K562 (cell line): ENCODE measurements at regions not wholly inside any gene's neighbourhood (a gene's known extent, or its start where the extent isn't known, plus 50 kb on each side); places are given as distances from the start of the nearest gene placed in this dataset.
"Not testable (repeated sequence)": the region's sequence is repeated elsewhere in the genome, so short reads cannot be mapped to it uniquely, and the experiment has no call there.

ENCODE experiments used
- ATAC-seq: fragments of 200-7000 bp; cut with Tn5 transposase; 3 replicates; pipeline ENCODE4 v1.9.1; 2020; ENCODE audit warnings: moderate library complexity
- BruUV-seq: library from RNA; stranded (reverse); fragments of 400-500 nt; replicated peaks from 2 replicates; lab custom pipeline; 2021; lab: Mats Ljungman, UMichigan
- CTCF ChIA-PET: fragments of 300-600 bp; formaldehyde crosslinking; extraction: SDS; loops from one replicate; lab custom pipeline; 2021; ENCODE audit warnings: low intra/inter-chr PET ratio; lab: Yijun Ruan, JAX
- POLR2A ChIA-PET: fragments of 300-600, 350-650 bp; sonication (Branson Sonifier 250); formaldehyde crosslinking; extraction: SDS; loops from one replicate; lab custom pipeline; 2021; ENCODE audit warnings: antibody characterized with exemption, inconsistent platforms; lab: Yijun Ruan, JAX
- DNase-seq, 4 experiments: peaks; one replicate each; pipeline versions ENCODE4 v3.0.0 to v3.0.0-alpha.2; 2011 to 2018; ENCODE audit warnings: low spot score in 3 of 4, mixed read lengths in 3 of 4; ENCODE audit errors: extremely low read depth in 1 of 4
- FAIRE-seq: peaks from 2 replicates; lab custom pipeline; 2011; peaks lifted over from hg19 to GRCh38; lab: Jason Lieb, UNC
- H2AFZ ChIP-seq: 2 replicates; pipeline ENCODE4 v1.6.0; 2011; ENCODE audit warnings: low read depth, low read length, control low read depth, inconsistent platforms
- H3K27ac ChIP-seq: fragments of 200-600 bp; 3 replicates; pipeline ENCODE4 v1.8.0; 2011; ENCODE audit warnings: low read depth, mild to moderate bottlenecking, control low read depth, inconsistent platforms, low read length, moderate library complexity, mixed read lengths; ENCODE audit errors: extremely low read depth
- H3K27me3 ChIP-seq, 2 experiments: fragments of 300-600 bp in 1 of 2; 2 replicates in 1 of 2; 3 replicates in 1 of 2; pipeline versions ENCODE4 v1.6.0 to v1.8.0; 2011; ENCODE audit warnings: inconsistent platforms in 2 of 2, low read length in 2 of 2, mild to moderate bottlenecking in 1 of 2, mixed read lengths in 1 of 2, moderate library complexity in 1 of 2; ENCODE audit not compliant: control insufficient read depth in 2 of 2, insufficient read depth in 2 of 2
- H3K36me3 ChIP-seq: fragments of 300-600 bp; 3 replicates; pipeline ENCODE4 v1.8.0; 2011; ENCODE audit warnings: mild to moderate bottlenecking, low read length, inconsistent platforms; ENCODE audit not compliant: control insufficient read depth, insufficient read depth
- H3K4me1 ChIP-seq, 2 experiments: fragments of 200-600 bp in 1 of 2; replicated peaks in 1 of 2; 2 replicates in 1 of 2; 3 replicates in 1 of 2; pipeline versions ENCODE4 v1.5.1 to v1.8.0; 2011; ENCODE audit warnings: inconsistent platforms in 2 of 2, low read length in 2 of 2, mild to moderate bottlenecking in 1 of 2, mixed read lengths in 1 of 2, moderate library complexity in 1 of 2; ENCODE audit not compliant: control insufficient read depth in 2 of 2, insufficient read depth in 2 of 2
- H3K4me2 ChIP-seq: 2 replicates; pipeline ENCODE4 v1.6.1; 2011; ENCODE audit warnings: low read length, control low read depth, inconsistent platforms, mixed read lengths; ENCODE audit not compliant: insufficient read depth
- H3K4me3 ChIP-seq: fragments of 200-600 bp; sonication (generic), shearing (Covaris generic); 2 replicates; pipeline ENCODE4 v1.5.1; 2016; ENCODE audit warnings: control low read depth, inconsistent platforms
- H3K79me2 ChIP-seq: fragments of 200-600 bp; 3 replicates; pipeline ENCODE4 v1.8.0; 2011; ENCODE audit warnings: low read length, inconsistent platforms; ENCODE audit not compliant: control insufficient read depth, insufficient read depth
- H3K9ac ChIP-seq, 2 experiments: 2 replicates each; pipeline versions ENCODE4 v1.6.0 to v1.6.1; 2011; ENCODE audit warnings: low read depth in 2 of 2, low read length in 2 of 2, control low read depth in 1 of 2, inconsistent platforms in 1 of 2, mild to moderate bottlenecking in 1 of 2, mixed read lengths in 1 of 2; ENCODE audit not compliant: insufficient read depth in 1 of 2
- H3K9me1 ChIP-seq: one replicate; pipeline ENCODE4 v1.6.0; 2011; ENCODE audit warnings: inconsistent platforms, mild to moderate bottlenecking, low read length, moderate library complexity; ENCODE audit not compliant: control insufficient read depth, insufficient read depth
- H3K9me3 ChIP-seq: replicated peaks from 2 replicates; pipeline ENCODE4 v1.5.1; 2011; ENCODE audit warnings: low read depth, low read length, inconsistent platforms; ENCODE audit not compliant: control insufficient read depth, insufficient read depth
- H4K20me1 ChIP-seq: replicated peaks from 2 replicates; pipeline ENCODE4 v1.6.1; 2011; ENCODE audit warnings: low read length, inconsistent platforms, mixed read lengths; ENCODE audit not compliant: control insufficient read depth, insufficient read depth
- BHLHE40 ChIP-seq: IDR thresholded peaks from 2 replicates; pipeline ENCODE4 v1.6.1; 2011; ENCODE audit warnings: low read length, improper control_type of control experiment
- GABPA ChIP-seq: fragments of 200-800 bp; sonication (Bioruptor generic); conservative IDR thresholded peaks from 2 replicates; pipeline ENCODE4 v1.6.1; 2016; ENCODE audit warnings: low read depth, missing genetic modification characterization, missing compliant biosample characterization
- GATAD2A ChIP-seq: fragments of 450-650 bp; IDR thresholded peaks from 2 replicates; pipeline ENCODE4 v1.6.1; 2017
- KAT7 ChIP-seq: sonication (generic); formaldehyde crosslinking; IDR thresholded peaks from 2 replicates; pipeline ENCODE4 v1.8.0; 2022; ENCODE audit warnings: missing genetic modification reagents, mild to moderate bottlenecking, borderline replicate concordance
- MAFF ChIP-seq: IDR thresholded peaks from 2 replicates; pipeline ENCODE4 v1.6.1; 2012; ENCODE audit warnings: low read length, improper control_type of control experiment
- XRCC5 ChIP-seq: fragments of 200-400 bp; formaldehyde crosslinking; IDR thresholded peaks from 2 replicates; pipeline ENCODE4 v1.6.1; 2017; ENCODE audit warnings: low read depth, mild to moderate bottlenecking, low read length
- ZNF766 ChIP-seq: fragments of 200-800 bp; sonication (Bioruptor generic); conservative IDR thresholded peaks from 2 replicates; pipeline ENCODE4 v1.6.1; 2016; ENCODE audit warnings: missing genetic modification characterization, missing compliant biosample characterization
- WGBS: fragments of 100-300 bp; shearing (Covaris generic); methylation state at CpG from one replicate; pipeline ENCODE4 v1.1.6; 2016; ENCODE audit warnings: low coverage, mixed read lengths; ENCODE audit not compliant: insufficient coverage; ENCODE audit errors: missing lambda C conversion rate; 5-methylcytosine and 5-hydroxymethylcytosine counted together
- in situ Hi-C: fragments of 300-500 bp; cut with MboI; formaldehyde crosslinking; loops from 4 replicates; pipeline ENCODE4 v1.15.0; 2018; ENCODE audit warnings: inconsistent platforms, mixed read lengths
- intact Hi-C: fragments of 100-400 bp; cut with micrococcal nuclease; formaldehyde crosslinking; loops from 2 replicates; pipeline ENCODE4 v1.14.2; 2022
- TF ChIP-seq, protein P1 (sequence below): fragments of 450-650 bp; IDR thresholded peaks from 2 replicates; pipeline ENCODE4 v1.6.1; 2016
- TF ChIP-seq, protein P2 (sequence below): fragments of 450-650 bp; formaldehyde crosslinking; IDR thresholded peaks from 2 replicates; pipeline ENCODE4 v1.4.0; 2022; ENCODE audit warnings: missing genetic modification characterization
- TF ChIP-seq, protein P3 (sequence below): fragments of 250-450 bp; sonication (Bioruptor Pico); IDR thresholded peaks from 2 replicates; pipeline ENCODE4 v1.8.0; 2021; ENCODE audit warnings: borderline replicate concordance, mild to moderate bottlenecking, moderate library complexity; ENCODE audit not compliant: poor library complexity, severe bottlenecking

DNA sequence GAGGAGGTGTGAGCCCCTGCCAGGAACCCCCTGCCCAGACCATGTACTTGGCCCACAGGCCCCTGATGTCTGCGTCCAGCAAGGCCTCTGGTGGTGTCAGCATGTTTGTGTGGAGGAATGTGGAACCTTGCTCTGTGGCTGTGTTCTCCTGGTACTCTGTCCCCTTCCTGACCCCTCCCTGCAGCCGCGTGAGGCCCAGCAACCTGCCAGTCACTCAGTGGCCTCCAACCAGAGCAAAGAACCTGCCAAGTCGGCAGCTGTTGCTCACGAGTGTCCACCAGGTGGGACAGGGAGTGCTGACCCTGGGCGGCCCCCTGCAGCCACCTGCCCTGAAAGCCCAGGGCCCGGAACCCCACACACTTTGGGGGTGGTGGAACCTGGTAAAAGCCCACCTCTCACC, 65.6 kb upstream of the COBL start:
- TF ChIP-seq, protein P1, sequence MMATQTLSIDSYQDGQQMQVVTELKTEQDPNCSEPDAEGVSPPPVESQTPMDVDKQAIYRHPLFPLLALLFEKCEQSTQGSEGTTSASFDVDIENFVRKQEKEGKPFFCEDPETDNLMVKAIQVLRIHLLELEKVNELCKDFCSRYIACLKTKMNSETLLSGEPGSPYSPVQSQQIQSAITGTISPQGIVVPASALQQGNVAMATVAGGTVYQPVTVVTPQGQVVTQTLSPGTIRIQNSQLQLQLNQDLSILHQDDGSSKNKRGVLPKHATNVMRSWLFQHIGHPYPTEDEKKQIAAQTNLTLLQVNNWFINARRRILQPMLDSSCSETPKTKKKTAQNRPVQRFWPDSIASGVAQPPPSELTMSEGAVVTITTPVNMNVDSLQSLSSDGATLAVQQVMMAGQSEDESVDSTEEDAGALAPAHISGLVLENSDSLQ: peak; percentile 73
- DNase-seq, H3K36me3 ChIP-seq, BruUV-seq, H3K4me2 ChIP-seq, intact Hi-C loops, FAIRE-seq, H3K4me3 ChIP-seq, in situ Hi-C loops, H4K20me1 ChIP-seq, H3K27me3 ChIP-seq, H3K79me2 ChIP-seq, POLR2A ChIA-PET, H3K9me3 ChIP-seq, H2AFZ ChIP-seq, H3K27ac ChIP-seq, H3K9ac ChIP-seq, CTCF ChIA-PET, H3K9me1 ChIP-seq: not testable (repeated sequence)
- peaks cover 2 to 12% of the 10 kb centered on the region in 2 experiments; a peak in 4 of 5 replicates for H3K4me1 ChIP-seq
- WGBS: no CpG with 5 or more reads among the region's 7 CpGs
- peak; percentile 43 for ATAC-seq

DNA sequence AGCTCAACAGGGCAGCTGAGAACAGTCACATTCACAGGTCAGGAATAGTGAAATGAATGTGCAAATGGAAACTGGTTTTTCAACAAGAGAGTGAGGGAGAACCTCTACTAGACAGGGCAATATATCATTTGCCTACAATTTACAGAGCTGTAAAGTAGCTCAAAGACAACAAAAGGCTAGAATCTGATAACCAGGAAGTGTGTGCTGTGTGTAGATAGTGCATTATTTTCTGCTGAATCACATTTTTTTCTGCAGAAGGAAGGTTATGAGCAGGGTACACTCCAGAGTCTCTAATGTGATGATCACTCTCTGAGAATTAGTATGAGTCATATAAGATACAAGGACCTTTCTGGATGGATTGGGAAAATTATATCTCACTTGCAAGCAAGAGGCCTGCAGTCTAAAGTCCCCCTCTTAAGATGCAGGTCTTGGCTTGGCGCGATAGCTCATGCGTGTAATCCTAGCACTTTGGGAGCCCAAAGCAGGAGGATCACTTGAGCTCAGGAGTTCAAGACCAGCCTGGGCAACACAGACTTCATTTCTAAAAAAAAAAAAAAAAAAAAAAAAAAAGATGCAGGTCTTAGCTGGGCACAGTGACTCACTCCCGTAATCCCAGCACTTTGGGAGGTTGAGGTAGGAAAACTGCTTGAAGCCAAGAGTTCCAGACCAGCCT, 59.9 kb upstream of the COBL start:
- intact Hi-C loops (no loop called here), in situ Hi-C loops (no loop called here)
- Histone ChIP-seq H3K27me3 (no peaks in the 10 kb centered on the region), H3K79me2 (no peaks in the 10 kb centered on the region), H3K9me3 (no peaks in the 10 kb centered on the region), H3K9me1 (no peaks in the 10 kb centered on the region), H3K4me3 (no peak overlapping the region), H3K36me3 (no peaks in the 10 kb centered on the region), H3K9ac (peak overlapping the region in 1 of 2 experiments; percentile 46; a peak in 2 of 4 replicates), H3K4me1 (peaks cover 15 to 19% of the 10 kb centered on the region in 2 experiments; a peak in 3 of 5 replicates), H3K4me2 (peak overlapping the region; percentile 71), H2AFZ (peak overlapping the region; percentile 42), H3K27ac (peak overlapping the region; percentile 89), H4K20me1 (no peaks in the 10 kb centered on the region)
- POLR2A ChIA-PET: interaction anchor here (0.7 to 2.5 kb wide), 4 partner anchors 9 to 294 kb away, joined by 3 to 12 read pairs (median 3); no protein-coding TSS in a partner anchor
- ATAC-seq (peak; percentile 95), FAIRE-seq (peak; percentile 83), DNase-seq (peak; percentile 37 to 85 (median 52))
- no TSS peak for BruUV-seq
- CTCF ChIA-PET: no interaction called here
- WGBS: 0% methylated on average over 1 of the region's 4 CpGs
- TF ChIP-seq, protein P2, sequence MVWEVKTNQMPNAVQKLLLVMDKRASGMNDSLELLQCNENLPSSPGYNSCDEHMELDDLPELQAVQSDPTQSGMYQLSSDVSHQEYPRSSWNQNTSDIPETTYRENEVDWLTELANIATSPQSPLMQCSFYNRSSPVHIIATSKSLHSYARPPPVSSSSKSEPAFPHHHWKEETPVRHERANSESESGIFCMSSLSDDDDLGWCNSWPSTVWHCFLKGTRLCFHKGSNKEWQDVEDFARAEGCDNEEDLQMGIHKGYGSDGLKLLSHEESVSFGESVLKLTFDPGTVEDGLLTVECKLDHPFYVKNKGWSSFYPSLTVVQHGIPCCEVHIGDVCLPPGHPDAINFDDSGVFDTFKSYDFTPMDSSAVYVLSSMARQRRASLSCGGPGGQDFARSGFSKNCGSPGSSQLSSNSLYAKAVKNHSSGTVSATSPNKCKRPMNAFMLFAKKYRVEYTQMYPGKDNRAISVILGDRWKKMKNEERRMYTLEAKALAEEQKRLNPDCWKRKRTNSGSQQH (CRISPR knock-in tag): no peak
- TF ChIP-seq ZNF766 (CRISPR knock-in tag) (peak; percentile 80), BHLHE40 (peak; percentile 50; the same call in 1 of the 2 replicates), MAFF (peak; percentile 96), KAT7 (CRISPR knock-in tag) (no peak), GABPA (tag) (peak; percentile 33; the same call in 1 of the 2 replicates), GATAD2A (0 out of 2 replicates have a peak, but pooled peaks have one; percentile 23), XRCC5 (no peak)
- TF ChIP-seq, protein P3, sequence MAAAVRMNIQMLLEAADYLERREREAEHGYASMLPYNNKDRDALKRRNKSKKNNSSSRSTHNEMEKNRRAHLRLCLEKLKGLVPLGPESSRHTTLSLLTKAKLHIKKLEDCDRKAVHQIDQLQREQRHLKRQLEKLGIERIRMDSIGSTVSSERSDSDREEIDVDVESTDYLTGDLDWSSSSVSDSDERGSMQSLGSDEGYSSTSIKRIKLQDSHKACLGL (CRISPR knock-in tag): no peak
